Neural progenitor cell (in vitro differentiated cells): ENCODE measurements at regions not wholly inside any gene's neighbourhood (a gene's known extent, or its start where the extent isn't known, plus 50 kb on each side); places are given as distances from the start of the nearest gene placed in this dataset.

Experiments used
- CTCF ChIP-seq: fragments of 200-600 bp; sonication (generic); IDR thresholded peaks from 2 replicates; pipeline ENCODE4 v1.5.1; 2017; ENCODE audit warnings: antibody characterized with exemption, mild to moderate bottlenecking
- EZH2 ChIP-seq: fragments of 200-600 bp; sonication (generic); IDR thresholded peaks from 2 replicates; pipeline ENCODE4 v1.6.1; 2017; ENCODE audit warnings: antibody characterized with exemption, mild to moderate bottlenecking, moderate library complexity
- EZH2phosphoT487 ChIP-seq: fragments of 200-600 bp; sonication (generic); IDR thresholded peaks from 2 replicates; pipeline ENCODE4 v1.6.1; 2017; ENCODE audit warnings: antibody characterized with exemption

DNA sequence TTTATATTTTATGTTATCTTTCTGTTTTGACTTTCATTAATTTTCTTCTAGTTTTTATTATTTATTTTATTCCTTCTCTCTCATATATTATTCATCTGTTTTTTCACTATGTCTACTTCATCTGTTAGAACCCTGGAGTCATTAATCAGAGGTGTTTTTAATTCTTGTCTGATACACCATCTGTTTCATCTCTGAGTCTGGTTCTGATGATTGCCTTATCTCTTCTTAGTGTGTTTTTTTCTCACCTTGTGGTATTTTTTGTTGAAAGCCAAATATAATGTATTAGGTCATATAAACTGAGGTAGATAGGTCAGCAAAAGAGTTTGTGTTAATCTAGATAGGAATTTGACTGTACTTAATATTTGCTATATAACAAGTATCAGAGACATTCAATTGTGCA lies 1005.7 kb upstream of the NCAM2 start:
- TF ChIP-seq CTCF (no peak), EZH2 (no peak), EZH2phosphoT487 (no peak)
